ENCODE measurements at regions not wholly inside any gene's neighbourhood (a gene's known extent, or its start where the extent isn't known, plus 50 kb on each side); places are given as distances from the start of the nearest gene placed in this dataset.

GRCh38 chr11:103779054-103779453, 257.4 kb upstream of the DDI1 start:
- no peak for TF ChIP-seq CHD2 (IDR thresholded peaks at IDR 0.05; ENCODE audit: borderline replicate concordance, low read depth, low read length)
- no peak for TF ChIP-seq USF1 (IDR thresholded peaks at IDR 0.05; ENCODE audit: borderline replicate concordance, extremely low read length, insufficient read depth, low read depth, low read length)
- TF ChIP-seq EP300 (IDR thresholded peaks at IDR 0.05; ENCODE audit: borderline replicate concordance in 1 of 2, control insufficient read depth in 1 of 2, low read depth in 2 of 2, low read length in 2 of 2) = no peak

Data from GM12878 (cell line).